ENCODE measurements at regions not wholly inside any gene's neighbourhood (a gene's known extent, or its start where the extent isn't known, plus 50 kb on each side); places are given as distances from the start of the nearest gene placed in this dataset.

DNA sequence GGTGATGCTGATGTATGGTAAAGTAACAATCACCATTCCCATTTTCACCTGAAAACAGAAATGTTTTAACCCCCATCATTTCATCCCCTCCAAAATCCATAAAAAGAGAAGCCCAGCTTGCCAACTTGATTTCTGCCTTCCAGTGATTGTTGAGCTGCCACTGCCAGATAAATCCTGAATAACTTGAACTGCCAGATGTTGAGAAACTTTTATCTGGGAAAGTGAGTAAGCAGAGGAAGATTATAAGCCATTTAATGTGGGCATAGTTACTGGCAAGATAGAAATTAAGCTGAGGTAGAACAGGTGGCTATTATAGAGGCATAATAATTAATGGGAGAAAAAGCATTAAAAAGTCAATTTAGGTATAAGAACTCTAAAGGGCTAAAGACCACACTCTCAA, 534.1 kb downstream of the ANKRD7 start:
- POLR2A ChIA-PET = no interaction called here
- ATAC-seq (ENCODE audit: low read depth) = no peak
- no peak overlapping the region for H3K27ac Mint-ChIP-seq

DNA sequence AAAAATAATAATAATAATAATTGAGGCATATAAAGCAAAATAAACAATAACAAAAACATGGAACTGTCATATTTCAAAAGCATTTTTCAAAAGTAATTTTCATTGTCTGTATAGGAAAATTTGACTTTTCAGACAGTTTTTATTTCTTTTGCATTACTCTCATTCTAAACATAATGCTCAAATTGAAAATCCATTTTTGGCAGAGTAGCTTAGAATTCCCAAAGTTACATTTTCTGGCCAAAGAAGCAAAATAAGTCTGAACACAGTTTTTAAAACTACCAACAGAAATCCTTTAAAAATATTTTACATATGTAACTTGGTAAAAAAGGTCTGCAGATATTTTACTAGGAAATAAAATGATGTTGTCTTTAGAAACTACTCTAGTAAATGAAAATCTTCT, 535.4 kb downstream of the ANKRD7 start:
- ChIA-PET POLR2A (no interaction called here), CTCF (no interaction called here)
- Histone ChIP-seq H3K4me2 (replicated peaks; ENCODE audit: low read depth, low read length, poor library complexity, severe bottlenecking) (no peak overlapping the region), H2AFZ (ENCODE audit: insufficient read depth, low read depth, low read length, poor library complexity, severe bottlenecking) (no peak overlapping the region), H3K27ac (ENCODE audit: low read length in 2 of 2) (no peak overlapping the region), H3K4me3 (ENCODE audit: control extremely low read depth in 1 of 5, extremely low read depth in 1 of 5, insufficient read depth in 1 of 5, low read depth in 2 of 5, low read length in 4 of 5) (no peak overlapping the region), H3K27me3 (replicated peaks in 1 of 4; ENCODE audit: control extremely low read depth in 1 of 4, control insufficient read depth in 3 of 4, insufficient read depth in 4 of 4, low read length in 3 of 4) (no peaks in the 10 kb centered on the region), H3K9me3 (ENCODE audit: control extremely low read depth in 1 of 3, control insufficient read depth in 2 of 3, insufficient read depth in 1 of 3, low read length in 2 of 3) (peaks cover 0 to 5% (median 4%) of the 10 kb centered on the region in 3 donors), H3K79me2 (ENCODE audit: control insufficient read depth, insufficient read depth, low read length) (no peaks in the 10 kb centered on the region), H3K9ac (ENCODE audit: low read length) (no peak overlapping the region), H3K4me1 (ENCODE audit: control insufficient read depth in 2 of 2, insufficient read depth in 2 of 2, low read length in 2 of 2) (no peaks in the 10 kb centered on the region), H4K20me1 (ENCODE audit: control insufficient read depth, insufficient read depth, low read length, poor library complexity, severe bottlenecking) (no peaks in the 10 kb centered on the region), H3K36me3 (replicated peaks in 1 of 2; ENCODE audit: control extremely low read depth in 1 of 2, control insufficient read depth in 1 of 2, extremely low read depth in 1 of 2, insufficient read depth in 2 of 2, low read length in 1 of 2) (no peaks in the 10 kb centered on the region)
- ATAC-seq (ENCODE audit: low read depth) (no peak), DNase-seq (no peak)
- Mint-ChIP-seq H3K27me3 (no peaks in the 10 kb centered on the region), H3K9me3 (ENCODE audit: insufficient read depth) (no peaks in the 10 kb centered on the region), H3K27ac (no peak overlapping the region), H3K4me1 (no peaks in the 10 kb centered on the region), H3K4me3 (no peak overlapping the region)
- TF ChIP-seq, protein P1, sequence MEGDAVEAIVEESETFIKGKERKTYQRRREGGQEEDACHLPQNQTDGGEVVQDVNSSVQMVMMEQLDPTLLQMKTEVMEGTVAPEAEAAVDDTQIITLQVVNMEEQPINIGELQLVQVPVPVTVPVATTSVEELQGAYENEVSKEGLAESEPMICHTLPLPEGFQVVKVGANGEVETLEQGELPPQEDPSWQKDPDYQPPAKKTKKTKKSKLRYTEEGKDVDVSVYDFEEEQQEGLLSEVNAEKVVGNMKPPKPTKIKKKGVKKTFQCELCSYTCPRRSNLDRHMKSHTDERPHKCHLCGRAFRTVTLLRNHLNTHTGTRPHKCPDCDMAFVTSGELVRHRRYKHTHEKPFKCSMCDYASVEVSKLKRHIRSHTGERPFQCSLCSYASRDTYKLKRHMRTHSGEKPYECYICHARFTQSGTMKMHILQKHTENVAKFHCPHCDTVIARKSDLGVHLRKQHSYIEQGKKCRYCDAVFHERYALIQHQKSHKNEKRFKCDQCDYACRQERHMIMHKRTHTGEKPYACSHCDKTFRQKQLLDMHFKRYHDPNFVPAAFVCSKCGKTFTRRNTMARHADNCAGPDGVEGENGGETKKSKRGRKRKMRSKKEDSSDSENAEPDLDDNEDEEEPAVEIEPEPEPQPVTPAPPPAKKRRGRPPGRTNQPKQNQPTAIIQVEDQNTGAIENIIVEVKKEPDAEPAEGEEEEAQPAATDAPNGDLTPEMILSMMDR (IDR thresholded peaks at IDR 0.05) = no peak
- no peak for TF ChIP-seq EZH2 (IDR thresholded peaks at IDR 0.05; ENCODE audit: borderline replicate concordance, insufficient read depth, low read depth, low read length, poor library complexity, severe bottlenecking)
- intact Hi-C loops (cut with micrococcal nuclease) = no loop called here

More for the DNA sequence above, 534.1 kb downstream of the ANKRD7 start:
- H3K27ac ChIP-seq (ENCODE audit: low read length in 2 of 2) = no peak overlapping the region
- Mint-ChIP-seq H3K9me3 (ENCODE audit: insufficient read depth) (no peaks in the 10 kb centered on the region), H3K27me3 (no peaks in the 10 kb centered on the region), H3K4me3 (no peak overlapping the region), H3K4me1 (no peaks in the 10 kb centered on the region)
- intact Hi-C loops (cut with micrococcal nuclease) = no loop called here
- H3K9me3 ChIP-seq (ENCODE audit: control extremely low read depth in 1 of 3, control insufficient read depth in 2 of 3, insufficient read depth in 1 of 3, low read length in 2 of 3) = peaks cover 0 to 5% (median 4%) of the 10 kb centered on the region in 3 donors
- no peaks in the 10 kb centered on the region for H3K79me2 ChIP-seq (ENCODE audit: control insufficient read depth, insufficient read depth, low read length)
- H3K9ac ChIP-seq (ENCODE audit: low read length) = no peak overlapping the region
- H3K4me3 ChIP-seq (ENCODE audit: control extremely low read depth in 1 of 5, extremely low read depth in 1 of 5, insufficient read depth in 1 of 5, low read depth in 2 of 5, low read length in 4 of 5) = no peak overlapping the region
- no peaks in the 10 kb centered on the region for H3K4me1 ChIP-seq (ENCODE audit: control insufficient read depth in 2 of 2, insufficient read depth in 2 of 2, low read length in 2 of 2)
- TF ChIP-seq, protein P1 (IDR thresholded peaks at IDR 0.05) = no peak
- TF ChIP-seq EZH2 (IDR thresholded peaks at IDR 0.05; ENCODE audit: borderline replicate concordance, insufficient read depth, low read depth, low read length, poor library complexity, severe bottlenecking) = no peak
- H4K20me1 ChIP-seq (ENCODE audit: control insufficient read depth, insufficient read depth, low read length, poor library complexity, severe bottlenecking) = no peaks in the 10 kb centered on the region
- no peak for DNase-seq
- no peaks in the 10 kb centered on the region for H3K36me3 ChIP-seq (replicated peaks in 1 of 2; ENCODE audit: control extremely low read depth in 1 of 2, control insufficient read depth in 1 of 2, extremely low read depth in 1 of 2, insufficient read depth in 2 of 2, low read length in 1 of 2)
- H3K4me2 ChIP-seq (replicated peaks; ENCODE audit: low read depth, low read length, poor library complexity, severe bottlenecking) = no peak overlapping the region
- H3K27me3 ChIP-seq (replicated peaks in 1 of 4; ENCODE audit: control extremely low read depth in 1 of 4, control insufficient read depth in 3 of 4, insufficient read depth in 4 of 4, low read length in 3 of 4) = no peaks in the 10 kb centered on the region
- H2AFZ ChIP-seq (ENCODE audit: insufficient read depth, low read depth, low read length, poor library complexity, severe bottlenecking) = no peak overlapping the region
- CTCF ChIA-PET = no interaction called here
